ENCODE measurements at regions not wholly inside any gene's neighbourhood (a gene's known extent, or its start where the extent isn't known, plus 50 kb on each side); places are given as distances from the start of the nearest gene placed in this dataset.

DNA sequence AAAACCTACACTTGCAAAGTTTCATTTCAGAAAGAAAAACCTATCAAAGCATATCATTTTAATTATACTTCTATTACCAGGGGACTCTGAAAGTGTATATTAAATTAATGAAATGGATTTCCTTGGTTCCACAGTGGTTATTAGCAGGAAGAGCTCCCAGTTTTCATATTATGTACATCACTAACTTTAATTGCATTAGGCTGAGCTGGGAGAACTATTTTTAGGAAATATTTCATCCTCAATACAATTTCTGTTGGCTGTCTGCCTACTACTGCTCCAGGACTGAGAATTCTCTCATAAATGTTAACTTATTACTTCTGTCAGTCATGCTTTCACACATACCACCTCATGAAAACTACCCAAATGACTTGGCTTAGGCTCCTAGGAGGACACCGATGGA lies 301.4 kb downstream of the CMPK2 start:
- H3T11ph ChIP-seq (ENCODE audit: low read length) = no peak overlapping the region
- H3K4ac ChIP-seq (ENCODE audit: low read depth, low read length) = no peak overlapping the region
- no peak overlapping the region for H3K4me3 Mint-ChIP-seq
- no peak overlapping the region for H2AFZ ChIP-seq (ENCODE audit: low read length)
- no peak overlapping the region for H2BK12ac ChIP-seq (ENCODE audit: insufficient read length, low read depth, low read length)
- no peaks in the 10 kb centered on the region for H3K9me3 Mint-ChIP-seq
- DNase-seq = no peak
- H3K4me2 ChIP-seq (ENCODE audit: insufficient read depth, insufficient read length, low read length) = no peak overlapping the region
- H2BK20ac ChIP-seq (ENCODE audit: low read depth, low read length, poor library complexity, severe bottlenecking) = no peak overlapping the region
- no peak overlapping the region for H4K5ac ChIP-seq (ENCODE audit: insufficient read length, low read depth, low read length)
- H3K4me1 Mint-ChIP-seq = peaks cover 0 to 6% of the 10 kb centered on the region in 2 experiments; a peak in 1 of 4 replicates
- no peaks in the 10 kb centered on the region for H3K27me3 ChIP-seq (ENCODE audit: insufficient read depth, low read length)
- H3K9me3 ChIP-seq (ENCODE audit: control insufficient read depth, low read depth, low read length) = no peaks in the 10 kb centered on the region
- H3K14ac ChIP-seq (ENCODE audit: insufficient read depth, low read length) = no peak overlapping the region
- no peak overlapping the region for H2BK5ac ChIP-seq (ENCODE audit: insufficient read length, low read length)
- TF ChIP-seq, protein P1, sequence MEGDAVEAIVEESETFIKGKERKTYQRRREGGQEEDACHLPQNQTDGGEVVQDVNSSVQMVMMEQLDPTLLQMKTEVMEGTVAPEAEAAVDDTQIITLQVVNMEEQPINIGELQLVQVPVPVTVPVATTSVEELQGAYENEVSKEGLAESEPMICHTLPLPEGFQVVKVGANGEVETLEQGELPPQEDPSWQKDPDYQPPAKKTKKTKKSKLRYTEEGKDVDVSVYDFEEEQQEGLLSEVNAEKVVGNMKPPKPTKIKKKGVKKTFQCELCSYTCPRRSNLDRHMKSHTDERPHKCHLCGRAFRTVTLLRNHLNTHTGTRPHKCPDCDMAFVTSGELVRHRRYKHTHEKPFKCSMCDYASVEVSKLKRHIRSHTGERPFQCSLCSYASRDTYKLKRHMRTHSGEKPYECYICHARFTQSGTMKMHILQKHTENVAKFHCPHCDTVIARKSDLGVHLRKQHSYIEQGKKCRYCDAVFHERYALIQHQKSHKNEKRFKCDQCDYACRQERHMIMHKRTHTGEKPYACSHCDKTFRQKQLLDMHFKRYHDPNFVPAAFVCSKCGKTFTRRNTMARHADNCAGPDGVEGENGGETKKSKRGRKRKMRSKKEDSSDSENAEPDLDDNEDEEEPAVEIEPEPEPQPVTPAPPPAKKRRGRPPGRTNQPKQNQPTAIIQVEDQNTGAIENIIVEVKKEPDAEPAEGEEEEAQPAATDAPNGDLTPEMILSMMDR (conservative IDR thresholded peaks at IDR 0.05) = no peak
- H3K4me1 ChIP-seq (ENCODE audit: insufficient read depth, low read length) = no peaks in the 10 kb centered on the region
- H3K79me2 ChIP-seq (ENCODE audit: insufficient read depth, low read length) = no peaks in the 10 kb centered on the region
- no peak overlapping the region for H3K18ac ChIP-seq (ENCODE audit: insufficient read length, low read depth, low read length)
- H4K8ac ChIP-seq (replicated peaks; ENCODE audit: insufficient read length, low read depth, low read length) = no peak overlapping the region
- H3K27ac Mint-ChIP-seq = no peak overlapping the region
- no peak overlapping the region for H3K56ac ChIP-seq (ENCODE audit: insufficient read length, low read depth, low read length)
- no peak overlapping the region for H3K27ac ChIP-seq (ENCODE audit: insufficient read length, low read depth, low read length)
- no peak overlapping the region for H2BK15ac ChIP-seq (ENCODE audit: low read depth, low read length)
- H3K27me3 Mint-ChIP-seq (ENCODE audit: low read depth) = no peaks in the 10 kb centered on the region; the same call in 1 of the 2 replicates
- no peaks in the 10 kb centered on the region for H4K20me1 ChIP-seq (ENCODE audit: control insufficient read depth, insufficient read depth, insufficient read length)
- no peaks in the 10 kb centered on the region; a peak in 1 of 7 replicates for H3K36me3 Mint-ChIP-seq (ENCODE audit: insufficient read depth in 1 of 3, low read depth in 3 of 3)
- H4K91ac ChIP-seq (ENCODE audit: insufficient read length, low read depth, low read length) = no peak overlapping the region
- no peak overlapping the region for H2AK5ac ChIP-seq (ENCODE audit: insufficient read length, low read length)
- no peaks in the 10 kb centered on the region for H3K79me1 ChIP-seq (ENCODE audit: insufficient read depth, low read depth, low read length, poor library complexity, severe bottlenecking)
- no peak overlapping the region for H3K9ac ChIP-seq (ENCODE audit: extremely low read depth, insufficient read length, low read length)
- H3K23ac ChIP-seq (ENCODE audit: insufficient read length, low read depth, low read length) = no peak overlapping the region
- H3K23me2 ChIP-seq (ENCODE audit: insufficient read length, low read depth, low read length, poor library complexity, severe bottlenecking) = no peaks in the 10 kb centered on the region
- H2BK120ac ChIP-seq (ENCODE audit: low read depth, low read length, poor library complexity, severe bottlenecking) = no peak overlapping the region
- no CpG with 5 or more reads among the region's 1 CpG for WGBS (ENCODE audit: extremely low coverage, insufficient read length, low lambda C conversion rate)

All from H9 (cell line).